HCT116 (cell line): ENCODE measurements at regions not wholly inside any gene's neighbourhood (a gene's known extent, or its start where the extent isn't known, plus 50 kb on each side); places are given as distances from the start of the nearest gene placed in this dataset.

Source experiments
- ATAC-seq: fragments of 200-7000 bp; cut with Tn5 transposase; 2 replicates; pipeline ENCODE4 v1.9.1; 2020; ENCODE audit warnings: mild to moderate bottlenecking, moderate library complexity
- BruUV-seq: library from RNA; stranded (reverse); fragments of 400-500 nt; replicated peaks from 2 replicates; lab custom pipeline; 2021; lab: Mats Ljungman, UMichigan
- CTCF ChIA-PET: fragments of 300-600 bp; sonication (Branson Sonifier 250); formaldehyde crosslinking; loops from one replicate; lab custom pipeline; 2021; ENCODE audit warnings: antibody characterized with exemption; lab: Charles Lee
- POLR2A ChIA-PET: fragments of 300-600, 350-600 bp; sonication (Branson Sonifier 250); formaldehyde crosslinking; loops from one replicate; lab custom pipeline; 2021; ENCODE audit warnings: antibody characterized with exemption; lab: Charles Lee
- RAD21 ChIA-PET, 2 experiments: fragments of 300-600 bp; sonication (Branson Sonifier 250); formaldehyde crosslinking; loops; one replicate each; lab custom pipeline; 2023; ENCODE audit warnings: low total read pairs in 2 of 2; ENCODE audit not compliant: uncharacterized antibody in 2 of 2, unreplicated experiment in 2 of 2, low non-redundant PET in 1 of 2; lab: Charles Lee
- DNase-seq: peaks from one replicate; pipeline ENCODE4 v3.0.0-alpha.2; 2010; ENCODE audit warnings: low read depth, low spot score
- H2AFZ ChIP-seq: fragments of 200-600 bp; shearing (Covaris generic), sonication (generic); 2 replicates; pipeline ENCODE4 v1.6.1; 2017; ENCODE audit warnings: low read depth, mixed run types, mixed read lengths, antibody characterized with exemption, low read length; ENCODE audit not compliant: poor library complexity, severe bottlenecking
- H3K27ac ChIP-seq: 2 replicates; pipeline ENCODE4 v1.5.1; 2012; ENCODE audit warnings: low read depth, low read length
- H3K27me3 ChIP-seq: fragments of 200-600 bp; sonication (generic); 2 replicates; pipeline ENCODE4 v1.6.1; 2016; ENCODE audit warnings: mixed run types, low read length, mixed read lengths; ENCODE audit not compliant: insufficient read depth
- H3K36me3 ChIP-seq, 2 experiments: fragments of 200-500 bp in 1 of 2; fragments of 200-600 bp in 1 of 2; sonication (Bioruptor generic) in 1 of 2; sonication (generic) in 1 of 2; 2 replicates each; pipeline versions ENCODE4 v1.5.1 to v1.6.1; 2014 to 2016; ENCODE audit warnings: low read length in 2 of 2, inconsistent platforms in 1 of 2, mixed read lengths in 1 of 2, mixed run types in 1 of 2; ENCODE audit not compliant: insufficient read depth in 2 of 2, control insufficient read depth in 1 of 2
- H3K4me1 ChIP-seq, 2 experiments: fragments of 200-600 bp in 1 of 2; sonication (generic) in 1 of 2; 2 replicates each; pipeline versions ENCODE4 v1.5.1 to v1.6.1; 2012 to 2017; ENCODE audit warnings: low read length in 2 of 2, inconsistent platforms in 1 of 2, mild to moderate bottlenecking in 1 of 2, mixed read lengths in 1 of 2, mixed run types in 1 of 2, moderate library complexity in 1 of 2; ENCODE audit not compliant: insufficient read depth in 2 of 2, control insufficient read depth in 1 of 2
- H3K4me2 ChIP-seq: fragments of 200-600 bp; sonication (generic); 2 replicates; pipeline ENCODE4 v1.6.1; 2017; ENCODE audit warnings: mixed run types, low read length, mixed read lengths
- H3K4me3 ChIP-seq, 2 experiments: fragments of 200-600 bp in 1 of 2; sonication (generic) in 1 of 2; replicated peaks in 1 of 2; 2 replicates each; pipeline ENCODE4 v1.5.1; 2011 to 2016; ENCODE audit warnings: low read length in 2 of 2, control low read depth in 1 of 2, low read depth in 1 of 2, mild to moderate bottlenecking in 1 of 2, mixed read lengths in 1 of 2, mixed run types in 1 of 2
- H3K79me2 ChIP-seq: fragments of 200-600 bp; sonication (generic); 2 replicates; pipeline ENCODE4 v1.6.1; 2017; ENCODE audit warnings: mild to moderate bottlenecking, mixed run types, low read length, moderate library complexity, mixed read lengths; ENCODE audit not compliant: insufficient read depth
- H3K9ac ChIP-seq: fragments of 200-600 bp; sonication (generic); 2 replicates; pipeline ENCODE4 v1.6.1; 2016; ENCODE audit warnings: low read length, mixed read lengths
- H3K9me2 ChIP-seq: fragments of 200-600 bp; sonication (generic), shearing (Covaris generic); 2 replicates; pipeline ENCODE4 v1.6.1; 2017; ENCODE audit warnings: mixed run types, mild to moderate bottlenecking, moderate library complexity; ENCODE audit not compliant: insufficient read depth
- H3K9me3 ChIP-seq, 2 experiments: fragments of 200-500 bp in 1 of 2; fragments of 200-600 bp in 1 of 2; sonication (Bioruptor generic) in 1 of 2; sonication (generic) in 1 of 2; 2 replicates each; pipeline ENCODE4 v1.6.1; 2014 to 2017; ENCODE audit warnings: low read length in 2 of 2, mixed read lengths in 2 of 2, inconsistent platforms in 1 of 2, low read depth in 1 of 2, mild to moderate bottlenecking in 1 of 2, mixed run types in 1 of 2, moderate library complexity in 1 of 2; ENCODE audit not compliant: control insufficient read depth in 1 of 2, insufficient read depth in 1 of 2
- H4K20me1 ChIP-seq: fragments of 200-600 bp; sonication (generic), shearing (Covaris generic); 2 replicates; pipeline ENCODE4 v1.6.1; 2017; ENCODE audit warnings: mixed run types, mild to moderate bottlenecking, moderate library complexity; ENCODE audit not compliant: insufficient read depth
- EGR1 ChIP-seq: IDR thresholded peaks from 2 replicates; pipeline ENCODE4 v1.6.1; 2012; ENCODE audit warnings: low read depth
- EZH2 ChIP-seq: fragments of 200-600 bp; sonication (generic); IDR thresholded peaks from 2 replicates; pipeline ENCODE4 v1.6.1; 2017; ENCODE audit warnings: antibody characterized with exemption, mixed run types
- FOSL1 ChIP-seq: IDR thresholded peaks from 2 replicates; pipeline ENCODE4 v1.6.1; 2012; ENCODE audit warnings: low read depth
- RAD21 ChIP-seq: IDR thresholded peaks from 2 replicates; pipeline ENCODE4 v1.6.1; 2012; ENCODE audit warnings: low read depth, mild to moderate bottlenecking
- ZFX ChIP-seq: fragments of 450-650 bp; IDR thresholded peaks from 2 replicates; pipeline ENCODE4 v1.6.1; 2017
- ZNF274 ChIP-seq: fragments of 200-500 bp; sonication (Bioruptor generic); IDR thresholded peaks from 2 replicates; pipeline ENCODE4 v1.6.1; 2014; ENCODE audit warnings: mild to moderate bottlenecking, low read depth, low read length, inconsistent platforms
- intact Hi-C: fragments of 100-400 bp; cut with micrococcal nuclease; formaldehyde crosslinking; loops from 2 replicates; pipeline ENCODE4 v1.10.0; 2022
- TF ChIP-seq, protein P1 (sequence below): IDR thresholded peaks from 2 replicates; pipeline ENCODE4 v1.6.1; 2011; ENCODE audit warnings: mild to moderate bottlenecking, low read length, moderate library complexity; ENCODE audit not compliant: insufficient replicate concordance; ENCODE audit errors: extremely low read depth
- TF ChIP-seq, protein P2 (sequence below): IDR thresholded peaks from 2 replicates; pipeline ENCODE4 v1.6.1; 2012

GRCh38 chr11:92401520-92401919 lies 176.9 kb downstream of the FAT3 start (continued):
- TF ChIP-seq, protein P1, sequence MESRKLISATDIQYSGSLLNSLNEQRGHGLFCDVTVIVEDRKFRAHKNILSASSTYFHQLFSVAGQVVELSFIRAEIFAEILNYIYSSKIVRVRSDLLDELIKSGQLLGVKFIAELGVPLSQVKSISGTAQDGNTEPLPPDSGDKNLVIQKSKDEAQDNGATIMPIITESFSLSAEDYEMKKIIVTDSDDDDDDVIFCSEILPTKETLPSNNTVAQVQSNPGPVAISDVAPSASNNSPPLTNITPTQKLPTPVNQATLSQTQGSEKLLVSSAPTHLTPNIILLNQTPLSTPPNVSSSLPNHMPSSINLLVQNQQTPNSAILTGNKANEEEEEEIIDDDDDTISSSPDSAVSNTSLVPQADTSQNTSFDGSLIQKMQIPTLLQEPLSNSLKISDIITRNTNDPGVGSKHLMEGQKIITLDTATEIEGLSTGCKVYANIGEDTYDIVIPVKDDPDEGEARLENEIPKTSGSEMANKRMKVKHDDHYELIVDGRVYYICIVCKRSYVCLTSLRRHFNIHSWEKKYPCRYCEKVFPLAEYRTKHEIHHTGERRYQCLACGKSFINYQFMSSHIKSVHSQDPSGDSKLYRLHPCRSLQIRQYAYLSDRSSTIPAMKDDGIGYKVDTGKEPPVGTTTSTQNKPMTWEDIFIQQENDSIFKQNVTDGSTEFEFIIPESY: no peak
- TF ChIP-seq, protein P2, sequence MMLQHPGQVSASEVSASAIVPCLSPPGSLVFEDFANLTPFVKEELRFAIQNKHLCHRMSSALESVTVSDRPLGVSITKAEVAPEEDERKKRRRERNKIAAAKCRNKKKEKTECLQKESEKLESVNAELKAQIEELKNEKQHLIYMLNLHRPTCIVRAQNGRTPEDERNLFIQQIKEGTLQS: no peak
- TF ChIP-seq EZH2: no peak
- TF ChIP-seq RAD21: no peak
- no peak for TF ChIP-seq FOSL1
- no peak for TF ChIP-seq ZFX
- no peak for TF ChIP-seq EGR1
- no peak for TF ChIP-seq ZNF274
- TF ChIP-seq, all 23 proteins: peak for 0

DNA sequence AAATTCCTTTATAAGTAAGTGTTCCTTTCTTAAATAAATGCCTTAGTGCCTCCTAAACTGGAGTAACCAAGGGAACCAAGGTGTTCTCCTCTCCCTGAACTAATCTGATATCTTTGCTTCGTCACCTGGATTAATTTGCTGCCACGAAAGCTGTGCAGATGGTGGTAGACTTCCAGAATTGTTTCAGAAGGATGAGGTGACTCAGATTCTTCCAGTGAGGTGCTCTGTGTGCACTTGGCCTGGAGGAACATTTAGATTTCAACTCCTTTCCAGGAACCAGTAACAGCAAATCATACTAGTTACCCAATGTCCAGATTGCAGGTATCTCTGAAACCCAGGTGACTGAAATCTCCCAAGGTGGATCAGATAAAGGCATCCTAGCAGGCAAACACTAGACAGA lies 181.9 kb downstream of the FAT3 start:
- BruUV-seq: no TSS peak
- RAD21 ChIA-PET: no interaction called here
- ATAC-seq: no peak

More for the DNA sequence above, 181.9 kb downstream of the FAT3 start:
- CTCF ChIA-PET: no interaction called here
- intact Hi-C loops: no loop called here
- POLR2A ChIA-PET: no interaction called here
- no peaks in the 10 kb centered on the region for H3K27me3 ChIP-seq
- H4K20me1 ChIP-seq: no peaks in the 10 kb centered on the region
- no peak overlapping the region for H3K9ac ChIP-seq
- no peak overlapping the region for H3K4me2 ChIP-seq
- no peaks in the 10 kb centered on the region for H3K36me3 ChIP-seq
- H2AFZ ChIP-seq: no peak overlapping the region
- peaks cover 0 to 22% of the 10 kb centered on the region in 2 experiments; a peak in 2 of 4 replicates for H3K9me3 ChIP-seq
- H3K79me2 ChIP-seq: no peaks in the 10 kb centered on the region
- H3K4me1 ChIP-seq: no peaks in the 10 kb centered on the region
- H3K4me3 ChIP-seq: no peak overlapping the region
- no peak overlapping the region for H3K27ac ChIP-seq
- no peaks in the 10 kb centered on the region for H3K9me2 ChIP-seq
- DNase-seq: no peak
- TF ChIP-seq ZNF274: no peak
